Esophagus squamous epithelium (tissue), 5 donors: ENCODE measurements at regions not wholly inside any gene's neighbourhood (a gene's known extent, or its start where the extent isn't known, plus 50 kb on each side); places are given as distances from the start of the nearest gene placed in this dataset.

Experiments used
- DNase-seq: peaks from one replicate; lab custom pipeline; 2025; lab: John Stamatoyannopoulos, UW
- H3K27ac ChIP-seq, 4 donors: fragments of 200-600 bp; sonication (generic); one replicate each; pipeline ENCODE4 v1.5.1; 2016 to 2019; ENCODE audit warnings: mild to moderate bottlenecking in 1 of 4
- H3K27me3 ChIP-seq, 4 donors: fragments of 200-600 bp; sonication (generic); 1 replicate in 3 of 4; 2 replicates in 1 of 4; pipeline versions ENCODE4 v1.5.1 to v1.6.0; 2017 to 2021; ENCODE audit warnings: antibody characterized with exemption in 1 of 4
- H3K36me3 ChIP-seq, 3 donors: fragments of 200-600 bp; sonication (generic); one replicate each; pipeline ENCODE4 v1.5.1; 2016 to 2019
- H3K4me1 ChIP-seq, 3 donors: fragments of 200-600 bp; sonication (generic); one replicate each; pipeline ENCODE4 v1.5.1; 2017 to 2019
- H3K4me3 ChIP-seq, 4 donors: fragments of 200-600 bp; sonication (generic); 1 replicate in 3 of 4; 2 replicates in 1 of 4; pipeline ENCODE4 v1.5.1; 2016 to 2019; ENCODE audit warnings: mild to moderate bottlenecking in 2 of 4, moderate library complexity in 1 of 4
- H3K9me3 ChIP-seq, 3 donors: fragments of 200-600 bp; sonication (generic); one replicate each; pipeline ENCODE4 v1.5.1; 2016 to 2019
- POLR2A ChIP-seq, 4 donors: fragments of 450-650 bp; IDR thresholded peaks; one replicate each; pipeline ENCODE4 v1.6.1; 2017; ENCODE audit warnings: antibody characterized with exemption in 4 of 4, mild to moderate bottlenecking in 4 of 4, moderate library complexity in 3 of 4
- WGBS, 2 donors: methylation state at CpG; one replicate each; pipeline ENCODE4 v1.1.5; 2018; 5-methylcytosine and 5-hydroxymethylcytosine counted together
- intact Hi-C: fragments of 100-400 bp; cut with DNase I; formaldehyde crosslinking; loops from one replicate; pipeline ENCODE4 v1.15.0; 2022
- TF ChIP-seq, protein P1 (sequence below), 6 experiments: fragments of 450-650 bp in 4 of 6; fragments of 200-600 bp in 2 of 6; sonication (generic) in 2 of 6; IDR thresholded peaks; one replicate each; pipeline ENCODE4 v1.5.1; 2016 to 2019; ENCODE audit warnings: antibody characterized with exemption in 6 of 6, mild to moderate bottlenecking in 4 of 6, moderate library complexity in 4 of 6
- donor health status: DM: yes; HTN: yes; CAD: no.

- Histone ChIP-seq H3K4me1 (no peaks in the 10 kb centered on the region), H3K36me3 (no peaks in the 10 kb centered on the region), H3K4me3 (no peak overlapping the region), H3K27ac (no peak overlapping the region), H3K9me3 (no peaks in the 10 kb centered on the region), H3K27me3 (no peaks in the 10 kb centered on the region)
- DNase-seq: no peak
- intact Hi-C loops: no loop called here
- 31 to 40% methylated on average over 7 of the region's 7 CpGs for WGBS, 2 donors
- no peak for TF ChIP-seq POLR2A (IDR thresholded peaks at IDR 0.05)
- TF ChIP-seq, protein P1, sequence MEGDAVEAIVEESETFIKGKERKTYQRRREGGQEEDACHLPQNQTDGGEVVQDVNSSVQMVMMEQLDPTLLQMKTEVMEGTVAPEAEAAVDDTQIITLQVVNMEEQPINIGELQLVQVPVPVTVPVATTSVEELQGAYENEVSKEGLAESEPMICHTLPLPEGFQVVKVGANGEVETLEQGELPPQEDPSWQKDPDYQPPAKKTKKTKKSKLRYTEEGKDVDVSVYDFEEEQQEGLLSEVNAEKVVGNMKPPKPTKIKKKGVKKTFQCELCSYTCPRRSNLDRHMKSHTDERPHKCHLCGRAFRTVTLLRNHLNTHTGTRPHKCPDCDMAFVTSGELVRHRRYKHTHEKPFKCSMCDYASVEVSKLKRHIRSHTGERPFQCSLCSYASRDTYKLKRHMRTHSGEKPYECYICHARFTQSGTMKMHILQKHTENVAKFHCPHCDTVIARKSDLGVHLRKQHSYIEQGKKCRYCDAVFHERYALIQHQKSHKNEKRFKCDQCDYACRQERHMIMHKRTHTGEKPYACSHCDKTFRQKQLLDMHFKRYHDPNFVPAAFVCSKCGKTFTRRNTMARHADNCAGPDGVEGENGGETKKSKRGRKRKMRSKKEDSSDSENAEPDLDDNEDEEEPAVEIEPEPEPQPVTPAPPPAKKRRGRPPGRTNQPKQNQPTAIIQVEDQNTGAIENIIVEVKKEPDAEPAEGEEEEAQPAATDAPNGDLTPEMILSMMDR (IDR thresholded peaks at IDR 0.05): no peak
Observed at GRCh38 chr16:6284731-6285130, 1047.9 kb upstream of the RBFOX1 start.

DNA sequence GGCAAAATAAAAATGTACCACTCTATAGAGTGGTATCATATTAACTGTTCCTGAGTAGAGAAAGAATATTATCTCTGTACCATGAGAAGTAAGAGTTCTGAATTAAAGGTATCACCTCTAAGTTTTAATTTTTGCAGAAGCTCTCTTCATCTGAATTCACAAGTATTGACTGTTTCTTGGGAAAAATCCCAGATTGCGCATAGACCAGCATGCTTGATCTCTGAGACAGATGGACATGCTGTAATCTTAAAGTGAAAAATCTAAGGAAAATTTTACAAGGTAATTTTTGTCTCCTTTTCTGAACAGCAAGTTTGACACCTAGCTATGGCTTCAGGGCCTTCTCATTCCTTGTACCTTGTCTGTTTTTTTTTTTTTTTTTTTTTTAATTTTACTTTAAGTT, 1050.7 kb upstream of the RBFOX1 start:
- Histone ChIP-seq H3K27me3 (no peaks in the 10 kb centered on the region), H3K4me3 (no peak overlapping the region), H3K4me1 (no peaks in the 10 kb centered on the region), H3K9me3 (no peaks in the 10 kb centered on the region), H3K27ac (no peak overlapping the region), H3K36me3 (no peaks in the 10 kb centered on the region)
- DNase-seq: no peak
- TF ChIP-seq, protein P1 (IDR thresholded peaks at IDR 0.05): no peak
- no peak for TF ChIP-seq POLR2A (IDR thresholded peaks at IDR 0.05)
- intact Hi-C loops: no loop called here
- 95 to 100% methylated on average over 1 of the region's 1 CpG for WGBS, 2 donors

- WGBS, 2 donors: 80 to 84% methylated on average over 8 of the region's 8 CpGs
- Histone ChIP-seq H3K27ac (no peak overlapping the region), H3K36me3 (no peaks in the 10 kb centered on the region), H3K4me3 (no peak overlapping the region), H3K4me1 (no peaks in the 10 kb centered on the region), H3K9me3 (no peaks in the 10 kb centered on the region), H3K27me3 (no peaks in the 10 kb centered on the region)
- intact Hi-C loops: no loop called here
- no peak for DNase-seq
- TF ChIP-seq POLR2A (IDR thresholded peaks at IDR 0.05): no peak
- TF ChIP-seq, protein P1 (IDR thresholded peaks at IDR 0.05): no peak
Observed at GRCh38 chr16:6281274-6281673, 1051.4 kb upstream of the RBFOX1 start.

GRCh38 chr16:6280055-6280454, 1052.6 kb upstream of the RBFOX1 start:
- Histone ChIP-seq H3K4me1 (no peaks in the 10 kb centered on the region), H3K36me3 (no peaks in the 10 kb centered on the region), H3K9me3 (no peaks in the 10 kb centered on the region), H3K4me3 (no peak overlapping the region), H3K27me3 (no peaks in the 10 kb centered on the region), H3K27ac (no peak overlapping the region)
- 63 to 65% methylated on average over 6 of the region's 6 CpGs for WGBS, 2 donors
- intact Hi-C loops: no loop called here
- DNase-seq: no peak
- no peak for TF ChIP-seq POLR2A (IDR thresholded peaks at IDR 0.05)
- TF ChIP-seq, protein P1 (IDR thresholded peaks at IDR 0.05): no peak

DNA sequence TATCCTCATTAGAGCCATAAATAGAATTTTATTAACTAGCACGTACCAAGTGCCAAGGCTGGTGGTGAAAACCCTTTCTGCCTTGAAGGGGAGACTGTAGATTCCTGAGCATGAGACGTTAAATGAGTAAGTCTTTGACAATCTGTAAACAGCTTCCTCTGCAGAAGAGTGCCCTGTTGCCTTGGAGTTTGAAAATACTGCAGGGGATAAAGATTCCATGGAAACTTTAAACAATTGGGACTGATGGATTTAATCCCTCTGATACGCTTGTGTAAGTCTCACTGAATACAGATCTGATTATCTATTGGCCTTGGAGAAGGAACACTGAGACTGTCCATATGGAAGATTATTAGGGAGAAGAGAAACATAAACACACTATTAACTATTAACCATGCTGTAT, 1053.4 kb upstream of the RBFOX1 start:
- no peaks in the 10 kb centered on the region for H3K9me3 ChIP-seq
- no peak for TF ChIP-seq POLR2A (IDR thresholded peaks at IDR 0.05)
- TF ChIP-seq, protein P1 (IDR thresholded peaks at IDR 0.05): no peak
- H3K4me1 ChIP-seq: no peaks in the 10 kb centered on the region
- H3K27me3 ChIP-seq: no peaks in the 10 kb centered on the region
- no peak overlapping the region for H3K4me3 ChIP-seq
- no peak for DNase-seq
- H3K27ac ChIP-seq: no peak overlapping the region
- intact Hi-C loops: no loop called here
- no peaks in the 10 kb centered on the region for H3K36me3 ChIP-seq
- WGBS, 2 donors: 26 to 29% methylated on average over 3 of the region's 3 CpGs
